CD4-positive, alpha-beta T cell (primary cell): ENCODE measurements at regions not wholly inside any gene's neighbourhood (a gene's known extent, or its start where the extent isn't known, plus 50 kb on each side); places are given as distances from the start of the nearest gene placed in this dataset.

ENCODE experiments used
- ATAC-seq: fragments of 200-7000 bp; cut with Tn5 transposase; one replicate; pipeline ENCODE4 v1.10.0; 2022; ENCODE audit warnings: mild to moderate bottlenecking; ENCODE audit not compliant: poor library complexity
- CTCF ChIA-PET: fragments of 350-600 bp; sonication (Branson Sonifier 250); formaldehyde crosslinking; loops from one replicate; lab custom pipeline; 2021; ENCODE audit warnings: antibody characterized with exemption, inconsistent platforms; lab: Charles Lee
- POLR2A ChIA-PET: fragments of 350-600 bp; sonication (Branson Sonifier 250); formaldehyde crosslinking; loops from one replicate; lab custom pipeline; 2021; ENCODE audit warnings: antibody characterized with exemption, inconsistent platforms; lab: Charles Lee
- DNase-seq, 14 experiments: peaks; one replicate each; pipeline ENCODE4 v3.0.0-alpha.2; 2013 to 2020; ENCODE audit warnings: mixed read lengths in 2 of 14
- H3K27ac ChIP-seq, 2 donors: one replicate each; pipeline versions ENCODE4 v1.5.1 to v1.7.0; 2013; ENCODE audit warnings: low read length in 2 of 2, low read depth in 1 of 2, mild to moderate bottlenecking in 1 of 2
- H3K27me3 ChIP-seq, 2 experiments: 1 replicate in 1 of 2; 2 replicates in 1 of 2; pipeline versions ENCODE4 v1.6.1 to v1.7.0; 2013; ENCODE audit warnings: low read length in 2 of 2, control low read depth in 1 of 2, mild to moderate bottlenecking in 1 of 2, moderate library complexity in 1 of 2; ENCODE audit not compliant: insufficient read depth in 2 of 2, control insufficient read depth in 1 of 2
- H3K36me3 ChIP-seq: one replicate; pipeline ENCODE4 v1.6.1; 2013; ENCODE audit warnings: low read length, control low read depth; ENCODE audit not compliant: insufficient read depth
- H3K4me1 ChIP-seq: one replicate; pipeline ENCODE4 v1.6.1; 2013; ENCODE audit warnings: low read length, control low read depth; ENCODE audit not compliant: insufficient read depth
- H3K4me3 ChIP-seq: one replicate; pipeline ENCODE4 v1.5.1; 2013; ENCODE audit warnings: mild to moderate bottlenecking, low read length, moderate library complexity
- H3K9me3 ChIP-seq, 2 experiments: 1 replicate in 1 of 2; 2 replicates in 1 of 2; pipeline versions ENCODE4 v1.6.1 to v1.7.0; 2013; ENCODE audit warnings: low read length in 2 of 2, mild to moderate bottlenecking in 2 of 2, control low read depth in 1 of 2, moderate library complexity in 1 of 2; ENCODE audit not compliant: control insufficient read depth in 1 of 2, insufficient read depth in 1 of 2
- H3K27ac Mint-ChIP-seq: one replicate; pipeline ENCODE4 v1.8.0; 2020; ENCODE audit warnings: mixed read lengths
- H3K27me3 Mint-ChIP-seq: one replicate; pipeline ENCODE4 v1.8.0; 2021; ENCODE audit warnings: mixed read lengths
- H3K36me3 Mint-ChIP-seq: one replicate; pipeline ENCODE4 v1.8.0; 2021; ENCODE audit warnings: low read depth, mixed read lengths
- H3K4me1 Mint-ChIP-seq: one replicate; pipeline ENCODE4 v1.8.0; 2021; ENCODE audit warnings: low read depth, mixed read lengths
- H3K4me3 Mint-ChIP-seq: one replicate; pipeline ENCODE4 v1.8.0; 2020; ENCODE audit warnings: mild to moderate bottlenecking, mixed read lengths
- H3K9me3 Mint-ChIP-seq: one replicate; pipeline ENCODE4 v1.8.0; 2020; ENCODE audit warnings: mixed read lengths
- intact Hi-C, 2 experiments: fragments of 100-400 bp; cut with DNase I in 1 of 2; cut with micrococcal nuclease in 1 of 2; formaldehyde crosslinking; loops; one replicate each; pipeline versions ENCODE4 v1.15.1 to v1.9.0; 2023 to 2025; cut with DNase I, micrococcal nuclease
- TF ChIP-seq, protein P1 (sequence below): fragments of 200-600 bp; IDR thresholded peaks from one replicate; pipeline ENCODE4 v1.8.0; 2022; ENCODE audit warnings: antibody characterized with exemption, mild to moderate bottlenecking

GRCh38 chr15:35769656-35770055, 223.7 kb upstream of the DPH6 start:
- Histone ChIP-seq H3K36me3 (no peaks in the 10 kb centered on the region), H3K27me3 (no peaks in the 10 kb centered on the region), H3K9me3 (no peaks in the 10 kb centered on the region), H3K4me1 (no peaks in the 10 kb centered on the region), H3K27ac (no peak overlapping the region), H3K4me3 (no peak overlapping the region)
- TF ChIP-seq, protein P1, sequence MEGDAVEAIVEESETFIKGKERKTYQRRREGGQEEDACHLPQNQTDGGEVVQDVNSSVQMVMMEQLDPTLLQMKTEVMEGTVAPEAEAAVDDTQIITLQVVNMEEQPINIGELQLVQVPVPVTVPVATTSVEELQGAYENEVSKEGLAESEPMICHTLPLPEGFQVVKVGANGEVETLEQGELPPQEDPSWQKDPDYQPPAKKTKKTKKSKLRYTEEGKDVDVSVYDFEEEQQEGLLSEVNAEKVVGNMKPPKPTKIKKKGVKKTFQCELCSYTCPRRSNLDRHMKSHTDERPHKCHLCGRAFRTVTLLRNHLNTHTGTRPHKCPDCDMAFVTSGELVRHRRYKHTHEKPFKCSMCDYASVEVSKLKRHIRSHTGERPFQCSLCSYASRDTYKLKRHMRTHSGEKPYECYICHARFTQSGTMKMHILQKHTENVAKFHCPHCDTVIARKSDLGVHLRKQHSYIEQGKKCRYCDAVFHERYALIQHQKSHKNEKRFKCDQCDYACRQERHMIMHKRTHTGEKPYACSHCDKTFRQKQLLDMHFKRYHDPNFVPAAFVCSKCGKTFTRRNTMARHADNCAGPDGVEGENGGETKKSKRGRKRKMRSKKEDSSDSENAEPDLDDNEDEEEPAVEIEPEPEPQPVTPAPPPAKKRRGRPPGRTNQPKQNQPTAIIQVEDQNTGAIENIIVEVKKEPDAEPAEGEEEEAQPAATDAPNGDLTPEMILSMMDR = no peak
- Mint-ChIP-seq H3K9me3 (no peaks in the 10 kb centered on the region), H3K27ac (no peak overlapping the region), H3K27me3 (no peaks in the 10 kb centered on the region), H3K36me3 (no peaks in the 10 kb centered on the region), H3K4me1 (no peaks in the 10 kb centered on the region), H3K4me3 (no peak overlapping the region)
- no peak for DNase-seq
- ChIA-PET CTCF (no interaction called here), POLR2A (no interaction called here)
- no peak for ATAC-seq
- intact Hi-C loops = no loop called here

DNA sequence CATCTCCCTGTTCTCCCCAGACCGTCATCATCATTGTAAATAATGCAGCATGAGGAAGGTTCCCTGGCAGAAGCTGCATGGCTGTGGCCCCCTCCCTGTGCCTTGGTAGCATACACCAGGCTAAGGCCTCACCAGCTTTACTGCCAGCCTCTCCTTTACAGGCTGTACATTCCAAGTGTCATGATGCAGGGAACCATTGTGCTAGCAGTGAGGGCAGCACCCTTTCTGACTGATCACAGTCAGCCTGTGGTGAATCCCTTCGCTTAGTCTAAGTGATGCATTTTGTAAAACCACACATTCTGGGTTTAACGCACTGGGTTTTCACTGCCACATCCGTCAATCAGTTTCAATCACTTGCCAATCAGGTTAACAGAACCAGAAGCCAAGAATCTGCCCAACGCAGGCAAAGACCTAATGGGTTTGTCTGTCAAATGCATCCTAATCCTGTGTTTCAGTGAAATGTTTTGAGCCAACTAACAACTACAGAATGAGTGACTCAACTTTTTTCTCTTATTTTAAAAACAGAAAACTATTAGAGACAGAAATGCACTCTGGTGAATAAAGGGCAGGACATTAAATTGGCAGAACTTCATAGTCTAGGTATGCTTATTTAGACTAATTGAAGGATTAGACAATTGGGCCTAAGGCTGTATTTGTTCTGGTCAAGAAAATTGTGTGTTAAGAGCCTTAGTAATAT, 225.9 kb upstream of the DPH6 start:
- DNase-seq (no peak), ATAC-seq (no peak)
- intact Hi-C loops = no loop called here
- H3K9me3 Mint-ChIP-seq = no peaks in the 10 kb centered on the region
- H3K27ac Mint-ChIP-seq = no peak overlapping the region
- no peaks in the 10 kb centered on the region for H3K4me1 Mint-ChIP-seq
- Histone ChIP-seq H3K4me3 (no peak overlapping the region), H3K4me1 (no peaks in the 10 kb centered on the region), H3K27ac (no peak overlapping the region), H3K27me3 (no peaks in the 10 kb centered on the region), H3K9me3 (no peaks in the 10 kb centered on the region), H3K36me3 (no peaks in the 10 kb centered on the region)
- ChIA-PET CTCF (no interaction called here), POLR2A (no interaction called here)
- TF ChIP-seq, protein P1 = no peak
- H3K36me3 Mint-ChIP-seq = no peaks in the 10 kb centered on the region
- H3K4me3 Mint-ChIP-seq = no peak overlapping the region
- no peaks in the 10 kb centered on the region for H3K27me3 Mint-ChIP-seq

GRCh38 chr15:35774653-35775052, 228.7 kb upstream of the DPH6 start:
- ATAC-seq (no peak), DNase-seq (no peak)
- Histone ChIP-seq H3K9me3 (no peaks in the 10 kb centered on the region), H3K4me3 (no peak overlapping the region), H3K36me3 (no peaks in the 10 kb centered on the region), H3K4me1 (no peaks in the 10 kb centered on the region), H3K27me3 (no peaks in the 10 kb centered on the region), H3K27ac (no peak overlapping the region)
- Mint-ChIP-seq H3K4me1 (no peaks in the 10 kb centered on the region), H3K27me3 (no peaks in the 10 kb centered on the region), H3K36me3 (no peaks in the 10 kb centered on the region), H3K27ac (no peak overlapping the region), H3K9me3 (no peaks in the 10 kb centered on the region), H3K4me3 (no peak overlapping the region)
- TF ChIP-seq, protein P1 = no peak
- POLR2A ChIA-PET = no interaction called here
- intact Hi-C loops = no loop called here
- CTCF ChIA-PET = no interaction called here
